HL-60 (cell line): ENCODE measurements at regions not wholly inside any gene's neighbourhood (a gene's known extent, or its start where the extent isn't known, plus 50 kb on each side); places are given as distances from the start of the nearest gene placed in this dataset.

Source experiments
- DNase-seq, 2 experiments: peaks; one replicate each; pipeline ENCODE4 v3.0.0-alpha.2; 2010 to 2020; ENCODE audit warnings: low read depth in 1 of 2, low spot score in 1 of 2
- H3K27ac ChIP-seq: fragments of 250-450 bp; sonication (Bioruptor Pico); replicated peaks from 2 replicates; pipeline ENCODE4 v1.5.1; 2020; ENCODE audit warnings: mild to moderate bottlenecking, moderate library complexity
- H3K27me3 ChIP-seq: fragments of 250-450 bp; sonication (Bioruptor Pico); 2 replicates; pipeline ENCODE4 v1.5.1; 2021; ENCODE audit warnings: mild to moderate bottlenecking, moderate library complexity; ENCODE audit not compliant: insufficient read depth, poor library complexity, severe bottlenecking
- H3K4me3 ChIP-seq: replicated peaks from 2 replicates; pipeline ENCODE4 v1.5.1; 2011; ENCODE audit warnings: mild to moderate bottlenecking, control low read depth, low read length; ENCODE audit not compliant: insufficient read depth
- CTCF ChIP-seq: IDR thresholded peaks from one replicate; pipeline ENCODE4 v1.5.1; 2011; ENCODE audit warnings: low read length, control low read depth, inconsistent platforms; ENCODE audit not compliant: insufficient read depth
- GABPA ChIP-seq: IDR thresholded peaks from 2 replicates; pipeline ENCODE4 v1.6.1; 2012; ENCODE audit warnings: low read depth
- POLR2AphosphoS5 ChIP-seq: IDR thresholded peaks from 2 replicates; pipeline ENCODE4 v1.6.1; 2012; ENCODE audit warnings: low read depth
- REST ChIP-seq: IDR thresholded peaks from 2 replicates; pipeline ENCODE4 v1.6.1; 2012; ENCODE audit warnings: low read depth; ENCODE audit not compliant: insufficient replicate concordance
- SPI1 ChIP-seq: IDR thresholded peaks from 2 replicates; pipeline ENCODE4 v1.6.1; 2012; ENCODE audit warnings: low read depth, mild to moderate bottlenecking, borderline replicate concordance

- no peak for DNase-seq
- Histone ChIP-seq H3K27me3 (peaks cover 2% of the 10 kb centered on the region), H3K27ac (no peak overlapping the region), H3K4me3 (no peak overlapping the region)
- TF ChIP-seq SPI1 = no peak
- TF ChIP-seq CTCF = no peak
- no peak for TF ChIP-seq GABPA
- no peak for TF ChIP-seq REST
- TF ChIP-seq POLR2AphosphoS5 = no peak
Observed at GRCh38 chr3:137615659-137616418, 148.3 kb upstream of the SOX14 start.

- TF ChIP-seq POLR2AphosphoS5 = no peak
- no peak for TF ChIP-seq CTCF
- no peak overlapping the region for H3K27ac ChIP-seq
- DNase-seq = no peak
- no peak overlapping the region for H3K4me3 ChIP-seq
- peaks cover 4% of the 10 kb centered on the region for H3K27me3 ChIP-seq
Observed at GRCh38 chr3:137641879-137642704, 122.0 kb upstream of the SOX14 start.

DNA sequence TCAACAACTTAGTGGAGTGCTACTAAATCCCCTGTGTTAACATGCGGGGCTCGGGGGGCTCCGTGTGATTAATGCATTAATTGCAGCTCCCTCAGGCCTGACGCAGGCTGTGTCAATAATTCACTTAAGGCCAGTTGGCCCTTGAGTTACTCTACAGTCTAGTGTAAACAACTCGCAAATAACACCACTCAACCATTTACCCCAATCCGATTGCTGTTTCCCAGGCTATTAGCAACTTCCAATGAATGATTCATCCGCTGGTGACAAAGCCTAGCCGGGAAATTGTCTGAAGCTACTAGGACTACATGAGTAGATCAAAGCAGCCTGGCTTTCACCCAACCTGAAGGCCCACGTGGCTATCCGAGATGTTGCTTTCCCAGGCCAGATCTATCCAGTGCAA, 121.3 kb upstream of the SOX14 start:
- no peak for DNase-seq
- no peak overlapping the region for H3K27ac ChIP-seq
- TF ChIP-seq POLR2AphosphoS5 (no peak), CTCF (no peak), REST (no peak), SPI1 (no peak), GABPA (no peak)
- no peak overlapping the region for H3K4me3 ChIP-seq
- peaks cover 4% of the 10 kb centered on the region for H3K27me3 ChIP-seq
